ENCODE measurements at regions not wholly inside any gene's neighbourhood (a gene's known extent, or its start where the extent isn't known, plus 50 kb on each side); places are given as distances from the start of the nearest gene placed in this dataset.

- H3K9me3 Mint-ChIP-seq (ENCODE audit: unreplicated experiment): peaks cover 4% of the 10 kb centered on the region
- FAIRE-seq: no peak
- no peaks in the 10 kb centered on the region for H3K27me3 Mint-ChIP-seq (ENCODE audit: low read depth, unreplicated experiment)
Observed at GRCh38 chrX:816411-816810, 185.8 kb downstream of the SHOX start.

GRCh38 chrX:810186-810585 lies 179.6 kb downstream of the SHOX start:
- Histone ChIP-seq H3K4me2 (ENCODE audit: low read length) (no peak overlapping the region), H3K4me3 (ENCODE audit: insufficient read depth, low read depth, low read length) (no peak overlapping the region), H3K27ac (ENCODE audit: low read depth, low read length) (no peak overlapping the region), H3K9me3 (ENCODE audit: insufficient read depth, low read depth, low read length) (peaks cover 4% of the 10 kb centered on the region), H3K27me3 (ENCODE audit: insufficient read depth, low read length) (no peaks in the 10 kb centered on the region), H2AFZ (ENCODE audit: low read depth, low read length) (no peak overlapping the region), H3K9ac (ENCODE audit: low read length) (no peak overlapping the region), H3K79me2 (ENCODE audit: insufficient read depth, low read length) (no peaks in the 10 kb centered on the region), H3K36me3 (ENCODE audit: insufficient read depth, low read length) (no peaks in the 10 kb centered on the region), H3K4me1 (ENCODE audit: insufficient read depth, low read length) (no peaks in the 10 kb centered on the region), H4K20me1 (ENCODE audit: insufficient read depth, low read length) (no peaks in the 10 kb centered on the region)
- Mint-ChIP-seq H3K27ac (ENCODE audit: unreplicated experiment) (no peak overlapping the region), H3K4me3 (ENCODE audit: unreplicated experiment) (no peak overlapping the region), H3K36me3 (ENCODE audit: low read depth, unreplicated experiment) (no peaks in the 10 kb centered on the region), H3K27me3 (ENCODE audit: low read depth, unreplicated experiment) (no peaks in the 10 kb centered on the region), H3K9me3 (ENCODE audit: unreplicated experiment) (peaks cover 8% of the 10 kb centered on the region), H3K4me1 (ENCODE audit: low read depth, unreplicated experiment) (no peaks in the 10 kb centered on the region)
- FAIRE-seq (no peak), DNase-seq (ENCODE audit: low read depth) (no peak)
- TF ChIP-seq EZH2 (IDR thresholded peaks at IDR 0.05; ENCODE audit: insufficient read depth, low read length): no peak
- TF ChIP-seq, protein P1, sequence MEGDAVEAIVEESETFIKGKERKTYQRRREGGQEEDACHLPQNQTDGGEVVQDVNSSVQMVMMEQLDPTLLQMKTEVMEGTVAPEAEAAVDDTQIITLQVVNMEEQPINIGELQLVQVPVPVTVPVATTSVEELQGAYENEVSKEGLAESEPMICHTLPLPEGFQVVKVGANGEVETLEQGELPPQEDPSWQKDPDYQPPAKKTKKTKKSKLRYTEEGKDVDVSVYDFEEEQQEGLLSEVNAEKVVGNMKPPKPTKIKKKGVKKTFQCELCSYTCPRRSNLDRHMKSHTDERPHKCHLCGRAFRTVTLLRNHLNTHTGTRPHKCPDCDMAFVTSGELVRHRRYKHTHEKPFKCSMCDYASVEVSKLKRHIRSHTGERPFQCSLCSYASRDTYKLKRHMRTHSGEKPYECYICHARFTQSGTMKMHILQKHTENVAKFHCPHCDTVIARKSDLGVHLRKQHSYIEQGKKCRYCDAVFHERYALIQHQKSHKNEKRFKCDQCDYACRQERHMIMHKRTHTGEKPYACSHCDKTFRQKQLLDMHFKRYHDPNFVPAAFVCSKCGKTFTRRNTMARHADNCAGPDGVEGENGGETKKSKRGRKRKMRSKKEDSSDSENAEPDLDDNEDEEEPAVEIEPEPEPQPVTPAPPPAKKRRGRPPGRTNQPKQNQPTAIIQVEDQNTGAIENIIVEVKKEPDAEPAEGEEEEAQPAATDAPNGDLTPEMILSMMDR (IDR thresholded peaks at IDR 0.05; ENCODE audit: insufficient read depth, low read depth, low read length): no peak

More at GRCh38 chrX:816411-816810, 185.8 kb downstream of the SHOX start:
- TF ChIP-seq, protein P1 (IDR thresholded peaks at IDR 0.05; ENCODE audit: insufficient read depth, low read depth, low read length): no peak
- TF ChIP-seq EZH2 (IDR thresholded peaks at IDR 0.05; ENCODE audit: insufficient read depth, low read length): no peak
- no peak overlapping the region for H3K27ac Mint-ChIP-seq (ENCODE audit: unreplicated experiment)
- Histone ChIP-seq H3K4me2 (ENCODE audit: low read length) (no peak overlapping the region), H3K9ac (ENCODE audit: low read length) (no peak overlapping the region), H3K79me2 (ENCODE audit: insufficient read depth, low read length) (no peaks in the 10 kb centered on the region), H3K4me1 (ENCODE audit: insufficient read depth, low read length) (no peaks in the 10 kb centered on the region), H3K9me3 (ENCODE audit: insufficient read depth, low read depth, low read length) (peaks cover 3% of the 10 kb centered on the region), H3K4me3 (ENCODE audit: insufficient read depth, low read depth, low read length) (no peak overlapping the region), H3K36me3 (ENCODE audit: insufficient read depth, low read length) (no peaks in the 10 kb centered on the region), H4K20me1 (ENCODE audit: insufficient read depth, low read length) (no peaks in the 10 kb centered on the region), H3K27me3 (ENCODE audit: insufficient read depth, low read length) (no peaks in the 10 kb centered on the region), H3K27ac (ENCODE audit: low read depth, low read length) (no peak overlapping the region), H2AFZ (ENCODE audit: low read depth, low read length) (no peak overlapping the region)
- DNase-seq (ENCODE audit: low read depth): no peak
- H3K4me1 Mint-ChIP-seq (ENCODE audit: low read depth, unreplicated experiment): no peaks in the 10 kb centered on the region
- no peaks in the 10 kb centered on the region for H3K36me3 Mint-ChIP-seq (ENCODE audit: low read depth, unreplicated experiment)
- H3K4me3 Mint-ChIP-seq (ENCODE audit: unreplicated experiment): no peak overlapping the region

DNA sequence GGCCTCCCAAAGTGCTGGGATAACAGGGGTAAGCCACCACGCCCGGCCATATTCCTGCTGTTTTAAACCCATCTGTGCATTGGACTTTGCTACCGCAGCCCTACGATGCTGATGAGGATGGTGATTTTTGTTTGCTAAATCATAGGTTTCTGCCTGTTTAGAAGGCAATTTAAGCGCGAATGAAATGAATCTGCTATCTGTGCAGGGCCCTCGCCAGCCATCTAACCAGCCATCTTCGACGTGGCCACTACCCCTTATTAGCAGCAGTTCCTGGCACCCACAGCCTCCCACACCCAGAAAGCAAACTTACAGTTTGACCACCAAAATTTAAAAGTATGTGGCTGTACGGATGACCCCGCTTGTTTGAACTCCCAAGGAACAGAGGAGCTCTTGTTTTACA lies 178.5 kb downstream of the SHOX start:
- Histone ChIP-seq H3K4me2 (ENCODE audit: low read length) (no peak overlapping the region), H3K9ac (ENCODE audit: low read length) (no peak overlapping the region), H3K27me3 (ENCODE audit: insufficient read depth, low read length) (no peaks in the 10 kb centered on the region), H4K20me1 (ENCODE audit: insufficient read depth, low read length) (no peaks in the 10 kb centered on the region), H3K4me3 (ENCODE audit: insufficient read depth, low read depth, low read length) (no peak overlapping the region), H3K79me2 (ENCODE audit: insufficient read depth, low read length) (no peaks in the 10 kb centered on the region), H3K9me3 (ENCODE audit: insufficient read depth, low read depth, low read length) (peaks cover 9% of the 10 kb centered on the region), H3K4me1 (ENCODE audit: insufficient read depth, low read length) (no peaks in the 10 kb centered on the region), H2AFZ (ENCODE audit: low read depth, low read length) (no peak overlapping the region), H3K36me3 (ENCODE audit: insufficient read depth, low read length) (no peaks in the 10 kb centered on the region), H3K27ac (ENCODE audit: low read depth, low read length) (no peak overlapping the region)
- FAIRE-seq (no peak), DNase-seq (ENCODE audit: low read depth) (no peak)
- no peaks in the 10 kb centered on the region for H3K36me3 Mint-ChIP-seq (ENCODE audit: low read depth, unreplicated experiment)
- no peak for TF ChIP-seq EZH2 (IDR thresholded peaks at IDR 0.05; ENCODE audit: insufficient read depth, low read length)
- TF ChIP-seq, protein P1 (IDR thresholded peaks at IDR 0.05; ENCODE audit: insufficient read depth, low read depth, low read length): no peak
- no peak overlapping the region for H3K27ac Mint-ChIP-seq (ENCODE audit: unreplicated experiment)
- no peaks in the 10 kb centered on the region for H3K4me1 Mint-ChIP-seq (ENCODE audit: low read depth, unreplicated experiment)
- H3K9me3 Mint-ChIP-seq (ENCODE audit: unreplicated experiment): peaks cover 9% of the 10 kb centered on the region
- H3K27me3 Mint-ChIP-seq (ENCODE audit: low read depth, unreplicated experiment): no peaks in the 10 kb centered on the region
- H3K4me3 Mint-ChIP-seq (ENCODE audit: unreplicated experiment): no peak overlapping the region
